ENCODE measurements at regions not wholly inside any gene's neighbourhood (a gene's known extent, or its start where the extent isn't known, plus 50 kb on each side); places are given as distances from the start of the nearest gene placed in this dataset.
"Not testable (repeated sequence)": the region's sequence is repeated elsewhere in the genome, so short reads cannot be mapped to it uniquely, and the experiment has no call there.

GRCh38 chr21:18722193-18722592 is 318.6 kb upstream of the TMPRSS15 start:
- no peak for DNase-seq

DNA sequence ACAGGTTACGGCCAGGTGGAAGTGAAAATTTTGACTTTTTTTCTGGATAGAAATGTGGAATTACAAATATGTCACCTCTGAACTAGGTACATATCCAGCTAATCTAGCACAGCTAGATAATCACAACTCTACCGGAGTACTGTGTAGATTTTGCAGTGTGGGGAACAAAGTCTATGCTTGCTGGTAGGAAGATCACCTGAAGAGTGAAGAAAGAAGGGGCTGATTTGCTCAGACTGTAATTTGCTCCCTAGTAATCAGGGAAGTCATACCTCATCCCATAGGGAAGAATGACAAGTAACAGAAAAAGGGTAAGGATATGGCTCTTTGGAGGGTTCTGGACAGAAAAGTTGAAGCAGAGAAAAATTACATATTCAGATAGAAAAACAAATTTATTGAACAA is 319.6 kb upstream of the TMPRSS15 start:
- no peak for DNase-seq

- DNase-seq: peak; percentile 3
Measured at GRCh38 chr21:18725653-18726052, 322.1 kb upstream of the TMPRSS15 start.

- no peak for DNase-seq
Measured at GRCh38 chr21:18741954-18742353, 338.4 kb upstream of the TMPRSS15 start.

- no peak for DNase-seq
Measured at GRCh38 chr21:18743531-18743930, 339.9 kb upstream of the TMPRSS15 start.

GRCh38 chr21:18744840-18745239 is 341.3 kb upstream of the TMPRSS15 start:
- no peak for DNase-seq

GRCh38 chr21:18752894-18753293 is 349.3 kb upstream of the TMPRSS15 start:
- DNase-seq: not testable (repeated sequence)

DNA sequence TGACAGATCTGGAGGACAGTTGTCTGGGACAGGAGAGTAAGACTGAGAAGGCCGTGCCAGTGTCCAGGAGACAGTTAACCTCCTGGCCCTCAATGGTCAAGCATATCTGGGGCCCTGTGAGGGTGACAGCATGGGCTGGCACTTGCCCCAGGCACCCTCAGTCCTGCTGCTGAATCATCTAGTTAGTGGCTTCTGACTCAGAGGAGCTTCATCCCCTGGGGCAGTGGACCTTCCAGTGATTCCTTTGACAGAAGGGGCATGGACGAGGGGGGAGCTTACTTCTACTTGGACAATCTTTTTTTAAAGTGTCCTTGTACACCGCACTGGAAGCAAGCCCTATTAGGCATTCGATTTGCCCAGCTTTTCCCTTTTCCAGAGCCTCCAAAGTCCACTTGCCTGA is 352.7 kb upstream of the TMPRSS15 start:
- DNase-seq: not testable (repeated sequence)

- no peak for DNase-seq
Measured at GRCh38 chr21:18759267-18759666, 355.7 kb upstream of the TMPRSS15 start.

- no peak for DNase-seq
Measured at GRCh38 chr21:18759751-18760161, 356.2 kb upstream of the TMPRSS15 start.

DNA sequence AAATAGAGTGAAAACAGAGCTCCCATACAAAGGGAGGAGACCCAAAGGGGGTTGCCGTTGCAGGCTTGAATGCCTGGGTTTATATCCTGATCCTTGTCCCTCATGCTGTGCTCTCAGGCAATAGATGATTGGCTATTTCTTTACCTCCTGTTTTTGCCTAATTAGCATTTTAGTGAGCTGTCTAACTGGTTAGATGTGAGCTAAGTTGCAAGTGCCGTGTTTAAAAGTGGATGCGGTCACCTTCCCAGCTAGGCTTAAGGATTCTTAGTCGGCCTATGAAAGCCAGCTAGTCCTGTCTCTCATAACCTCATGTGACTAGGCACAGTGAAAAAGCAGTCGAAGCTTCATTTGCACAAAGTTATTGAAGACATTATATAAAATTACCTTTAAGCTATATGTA is 356.7 kb upstream of the TMPRSS15 start:
- DNase-seq: no peak

- no peak for DNase-seq
Measured at GRCh38 chr21:18764720-18765119, 361.1 kb upstream of the TMPRSS15 start.

- no peak for DNase-seq
Measured at GRCh38 chr21:18769599-18769998, 366.0 kb upstream of the TMPRSS15 start.

GRCh38 chr21:18771845-18772380 is 368.3 kb upstream of the TMPRSS15 start:
- no peak for DNase-seq

- DNase-seq: no peak
Measured at GRCh38 chr21:18772404-18772803, 368.8 kb upstream of the TMPRSS15 start.

GRCh38 chr21:18772897-18773296 is 369.3 kb upstream of the TMPRSS15 start:
- DNase-seq: no peak

GRCh38 chr21:18776936-18777335 is 373.4 kb upstream of the TMPRSS15 start:
- DNase-seq: no peak

DNA sequence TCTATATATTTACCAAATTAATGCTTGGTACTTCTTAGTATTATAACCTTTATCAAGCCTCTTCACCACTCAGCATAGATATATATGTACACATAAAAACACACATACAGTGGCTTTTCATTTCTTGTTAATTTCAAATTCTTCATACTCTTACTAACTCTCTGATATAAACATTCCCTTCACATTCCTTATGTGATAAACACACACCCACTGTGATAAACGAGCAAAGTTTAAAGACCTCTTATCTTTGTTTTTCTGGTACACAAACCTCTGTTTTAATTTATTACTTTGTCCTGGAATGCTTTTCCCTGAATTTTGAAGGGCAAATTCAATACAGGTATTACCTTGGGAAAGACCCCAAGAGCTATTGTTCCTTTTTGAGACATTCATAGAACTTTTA is 379.1 kb upstream of the TMPRSS15 start:
- DNase-seq: no peak

GRCh38 chr21:18801468-18801867 is 397.9 kb upstream of the TMPRSS15 start:
- DNase-seq: no peak

DNA sequence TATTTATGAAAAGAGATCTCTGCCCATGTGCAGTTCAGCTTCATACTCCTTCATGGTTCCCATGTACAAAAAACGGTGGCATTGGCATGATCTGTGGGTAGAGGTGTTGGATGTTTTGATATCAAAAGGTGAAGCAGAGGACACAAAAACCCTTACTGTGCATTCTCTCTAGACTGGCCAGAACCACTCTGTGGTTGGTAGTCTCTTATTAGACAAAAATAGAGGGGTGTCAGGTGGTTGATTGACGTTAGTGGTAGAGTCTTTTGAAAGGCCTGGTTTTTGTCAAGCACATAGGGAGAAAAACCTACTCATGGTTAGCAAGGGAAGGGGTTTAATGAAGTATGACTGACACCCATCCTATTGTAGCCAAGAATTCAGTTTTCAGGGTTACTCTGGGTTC is 400.0 kb upstream of the TMPRSS15 start:
- DNase-seq: no peak

GRCh38 chr21:18810136-18810535 is 406.6 kb upstream of the TMPRSS15 start:
- no peak for DNase-seq

DNA sequence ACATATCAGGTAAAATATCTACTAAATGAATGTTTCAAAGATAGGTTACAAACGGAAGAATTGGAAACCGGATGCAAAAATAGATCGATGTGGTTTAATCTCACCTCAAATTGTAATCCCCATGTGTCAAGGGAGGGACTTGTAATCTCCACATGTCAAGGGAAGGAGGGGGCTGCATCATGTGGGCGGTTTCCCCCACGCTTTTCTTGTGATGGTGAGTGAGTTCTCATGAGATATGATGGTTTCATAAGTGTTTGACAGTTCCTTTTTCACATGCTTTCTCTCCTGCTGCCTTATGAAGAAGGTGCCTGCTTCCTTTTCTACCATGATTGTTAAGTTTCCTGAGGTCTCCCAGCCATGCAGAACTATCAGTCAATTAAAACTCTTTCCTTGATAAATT is 408.7 kb upstream of the TMPRSS15 start:
- no peak for DNase-seq

GRCh38 chr21:18819507-18819906 is 415.9 kb upstream of the TMPRSS15 start:
- DNase-seq: no peak

DNA sequence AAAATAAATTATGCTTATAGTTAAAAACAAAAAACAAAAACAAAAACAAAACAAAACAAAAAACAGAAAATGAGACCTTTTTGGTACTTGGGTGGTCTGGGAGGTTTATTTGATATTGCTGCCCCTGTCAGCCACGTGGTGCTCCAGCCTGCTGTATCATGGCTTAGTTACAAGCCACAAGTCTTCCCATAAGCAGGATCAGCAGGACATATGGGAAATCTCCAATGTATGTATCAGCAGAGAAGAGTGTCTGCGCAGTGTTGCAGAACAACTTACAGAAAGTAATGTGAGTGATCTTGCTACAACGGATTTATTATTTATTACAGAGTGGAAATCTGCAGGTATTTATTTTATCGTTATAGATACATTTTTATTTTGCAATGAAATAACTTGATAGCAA is 423.0 kb upstream of the TMPRSS15 start:
- no peak for DNase-seq

GRCh38 chr21:18831942-18832676 is 428.5 kb upstream of the TMPRSS15 start:
- DNase-seq: no peak
